Urothelium cell line (cell line): ENCODE measurements at regions not wholly inside any gene's neighbourhood (a gene's known extent, or its start where the extent isn't known, plus 50 kb on each side); places are given as distances from the start of the nearest gene placed in this dataset.
A peak's percentile ranks its signal among the peaks of the same experiment; 100 is the strongest.

ENCODE experiments used
- DNase-seq: peaks from one replicate; pipeline ENCODE4 v3.0.0; 2011; ENCODE audit warnings: low spot score, mixed read lengths
- FAIRE-seq: peaks from 2 replicates; lab custom pipeline; 2011; peaks lifted over from hg19 to GRCh38; lab: Jason Lieb, UNC

GRCh38 chr2:126824663-126825062 is 74.0 kb upstream of the TEX51 start:
- FAIRE-seq: no peak

GRCh38 chr2:126825316-126825715 is 73.4 kb upstream of the TEX51 start:
- DNase-seq (no peak), FAIRE-seq (no peak)

More at GRCh38 chr2:126824663-126825062, 74.0 kb upstream of the TEX51 start:
- no peak for DNase-seq

GRCh38 chr2:126826491-126826890 is 72.2 kb upstream of the TEX51 start:
- DNase-seq (no peak), FAIRE-seq (no peak)

GRCh38 chr2:126827371-126827770 is 71.3 kb upstream of the TEX51 start:
- FAIRE-seq: peak; percentile 5
- DNase-seq: no peak

- FAIRE-seq: no peak
- DNase-seq: no peak
Measured at GRCh38 chr2:126828051-126828450, 70.6 kb upstream of the TEX51 start.

- DNase-seq (no peak), FAIRE-seq (no peak)
Measured at GRCh38 chr2:126828491-126828890, 70.2 kb upstream of the TEX51 start.

GRCh38 chr2:126831234-126832005 is 67.3 kb upstream of the TEX51 start:
- peak; percentile 13 for FAIRE-seq
- DNase-seq: peak; percentile 77

GRCh38 chr2:126832014-126832413 is 66.7 kb upstream of the TEX51 start:
- no peak for FAIRE-seq

GRCh38 chr2:126832757-126833156 is 65.9 kb upstream of the TEX51 start:
- no peak for DNase-seq
- FAIRE-seq: no peak

More at GRCh38 chr2:126832014-126832413, 66.7 kb upstream of the TEX51 start:
- DNase-seq: no peak

- DNase-seq (no peak), FAIRE-seq (peak; percentile 98)
Measured at GRCh38 chr2:126834006-126834659, 64.6 kb upstream of the TEX51 start.

- FAIRE-seq (no peak), DNase-seq (no peak)
Measured at GRCh38 chr2:126835261-126835660, 63.4 kb upstream of the TEX51 start.

- FAIRE-seq: no peak
Measured at GRCh38 chr2:126835831-126836230, 62.9 kb upstream of the TEX51 start.

GRCh38 chr2:126836761-126837679 is 61.7 kb upstream of the TEX51 start:
- no peak for FAIRE-seq
- no peak for DNase-seq

More at GRCh38 chr2:126835831-126836230, 62.9 kb upstream of the TEX51 start:
- no peak for DNase-seq

- no peak for DNase-seq
- no peak for FAIRE-seq
Measured at GRCh38 chr2:126837966-126838715, 60.5 kb upstream of the TEX51 start.

- DNase-seq (no peak), FAIRE-seq (no peak)
Measured at GRCh38 chr2:126838716-126838985, 60.0 kb upstream of the TEX51 start.

- DNase-seq (no peak), FAIRE-seq (no peak)
Measured at GRCh38 chr2:126839796-126840195, 58.9 kb upstream of the TEX51 start.

- DNase-seq: no peak
- FAIRE-seq: no peak
Measured at GRCh38 chr2:126843081-126843480, 55.6 kb upstream of the TEX51 start.

- no peak for FAIRE-seq
- no peak for DNase-seq
Measured at GRCh38 chr2:126846241-126846640, 52.4 kb upstream of the TEX51 start.
